SK-N-SH treated with all-trans-retinoic acid at 6 μM for 48 hours (cell line): ENCODE measurements at regions not wholly inside any gene's neighbourhood (a gene's known extent, or its start where the extent isn't known, plus 50 kb on each side); places are given as distances from the start of the nearest gene placed in this dataset.

Source experiments
- ATAC-seq: fragments of 200-7000 bp; cut with Tn5 transposase; 3 replicates; pipeline ENCODE4 v1.9.1; 2020; ENCODE audit warnings: mild to moderate bottlenecking, moderate library complexity
- ARNTL ChIP-seq: fragments of 450-650 bp; formaldehyde crosslinking; IDR thresholded peaks from 2 replicates; pipeline ENCODE4 v1.5.0; 2020; ENCODE audit warnings: low read depth, mild to moderate bottlenecking, moderate library complexity, borderline replicate concordance
- ESRRG ChIP-seq: fragments of 250-450 bp; sonication (Bioruptor Pico); IDR thresholded peaks from 2 replicates; pipeline ENCODE4 v1.6.1; 2021; ENCODE audit warnings: mild to moderate bottlenecking
- GLIS3 ChIP-seq: fragments of 250-450 bp; sonication (Bioruptor Pico); IDR thresholded peaks from 2 replicates; pipeline ENCODE4 v1.5.0; 2020; ENCODE audit warnings: mild to moderate bottlenecking, moderate library complexity
- ISL1 ChIP-seq: fragments of 250-450 bp; sonication (Bioruptor Pico); IDR thresholded peaks from 2 replicates; pipeline ENCODE4 v2.1.2; 2022; ENCODE audit warnings: mild to moderate bottlenecking, moderate library complexity
- OSR1 ChIP-seq: fragments of 250-450 bp; sonication (Bioruptor Pico); IDR thresholded peaks from 2 replicates; pipeline ENCODE4 v1.8.0; 2022; ENCODE audit warnings: moderate library complexity, mild to moderate bottlenecking, inconsistent platforms
- RARB ChIP-seq: fragments of 250-450 bp; sonication (Bioruptor Pico); IDR thresholded peaks from 2 replicates; pipeline ENCODE4 v1.8.0; 2021; ENCODE audit warnings: mild to moderate bottlenecking, moderate library complexity
- TCF4 ChIP-seq: fragments of 250-450 bp; sonication (Bioruptor Pico); IDR thresholded peaks from 2 replicates; pipeline ENCODE4 v1.8.0; 2021; ENCODE audit warnings: mild to moderate bottlenecking, moderate library complexity, borderline replicate concordance
- TOX ChIP-seq: fragments of 250-450 bp; sonication (Bioruptor Pico); IDR thresholded peaks from 2 replicates; pipeline ENCODE4 v1.8.0; 2021; ENCODE audit warnings: mild to moderate bottlenecking, moderate library complexity, borderline replicate concordance
- ZC3H10 ChIP-seq: fragments of 250-450 bp; sonication (Bioruptor Pico); IDR thresholded peaks from 2 replicates; pipeline ENCODE4 v1.5.1; 2021; ENCODE audit warnings: mild to moderate bottlenecking, moderate library complexity
- ZFP3 ChIP-seq: fragments of 250-450 bp; sonication (Bioruptor Pico); IDR thresholded peaks from 2 replicates; pipeline ENCODE4 v1.5.0; 2020; ENCODE audit warnings: mild to moderate bottlenecking, moderate library complexity
- ZFP30 ChIP-seq: fragments of 450-650 bp; formaldehyde crosslinking; IDR thresholded peaks from 2 replicates; pipeline ENCODE4 v1.5.0; 2022; ENCODE audit warnings: mild to moderate bottlenecking, moderate library complexity
- ZNF565 ChIP-seq: fragments of 450-650 bp; formaldehyde crosslinking; conservative IDR thresholded peaks from 2 replicates; pipeline ENCODE4 v1.5.0; 2020; ENCODE audit warnings: low read depth, mild to moderate bottlenecking, moderate library complexity
- ZNF8 ChIP-seq: fragments of 450-650 bp; formaldehyde crosslinking; IDR thresholded peaks from 2 replicates; pipeline ENCODE4 v1.5.0; 2020; ENCODE audit warnings: mild to moderate bottlenecking, moderate library complexity
- TF ChIP-seq, protein P1 (sequence below): fragments of 250-450 bp; sonication (Bioruptor Pico); IDR thresholded peaks from 2 replicates; pipeline ENCODE4 v1.8.0; 2021; ENCODE audit warnings: low read depth, mild to moderate bottlenecking, moderate library complexity, borderline replicate concordance
- TF ChIP-seq, protein P2 (sequence below): fragments of 250-450 bp; sonication (Bioruptor Pico); IDR thresholded peaks from 2 replicates; pipeline ENCODE4 v1.5.1; 2021; ENCODE audit warnings: mild to moderate bottlenecking, moderate library complexity
- TF ChIP-seq, protein P3 (sequence below): fragments of 250-450 bp; sonication (Bioruptor Pico); IDR thresholded peaks from 2 replicates; pipeline ENCODE4 v1.5.0; 2020; ENCODE audit warnings: mild to moderate bottlenecking, moderate library complexity

DNA sequence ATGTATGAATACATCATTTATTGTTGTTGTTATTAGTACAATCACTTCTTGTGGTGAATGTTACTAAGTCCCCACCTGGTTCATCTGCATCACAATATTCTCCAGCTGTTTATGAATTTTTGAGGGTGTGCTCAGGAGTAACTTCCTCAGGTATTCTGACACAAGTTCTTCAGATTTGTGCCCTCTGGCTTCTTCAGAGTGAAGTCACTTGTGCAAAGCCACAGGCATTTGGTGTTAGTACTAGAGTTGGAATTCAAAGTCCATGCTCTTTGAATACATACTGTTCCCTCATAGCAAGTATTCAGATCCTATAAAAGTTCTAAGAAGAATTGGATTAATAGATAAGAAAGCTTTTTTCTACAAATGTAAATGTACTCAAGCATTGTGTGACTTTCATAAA, 150.3 kb upstream of the AVPR1A start (continued):
- TF ChIP-seq, protein P1, sequence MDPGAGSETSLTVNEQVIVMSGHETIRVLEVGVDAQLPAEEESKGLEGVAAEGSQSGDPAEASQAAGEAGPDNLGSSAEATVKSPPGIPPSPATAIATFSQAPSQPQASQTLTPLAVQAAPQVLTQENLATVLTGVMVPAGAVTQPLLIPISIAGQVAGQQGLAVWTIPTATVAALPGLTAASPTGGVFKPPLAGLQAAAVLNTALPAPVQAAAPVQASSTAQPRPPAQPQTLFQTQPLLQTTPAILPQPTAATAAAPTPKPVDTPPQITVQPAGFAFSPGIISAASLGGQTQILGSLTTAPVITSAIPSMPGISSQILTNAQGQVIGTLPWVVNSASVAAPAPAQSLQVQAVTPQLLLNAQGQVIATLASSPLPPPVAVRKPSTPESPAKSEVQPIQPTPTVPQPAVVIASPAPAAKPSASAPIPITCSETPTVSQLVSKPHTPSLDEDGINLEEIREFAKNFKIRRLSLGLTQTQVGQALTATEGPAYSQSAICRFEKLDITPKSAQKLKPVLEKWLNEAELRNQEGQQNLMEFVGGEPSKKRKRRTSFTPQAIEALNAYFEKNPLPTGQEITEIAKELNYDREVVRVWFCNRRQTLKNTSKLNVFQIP (CRISPR knock-in tag) = no peak
- TF ChIP-seq ZNF8 (CRISPR knock-in tag) = no peak
- no peak for TF ChIP-seq ZNF565 (CRISPR knock-in tag)

DNA sequence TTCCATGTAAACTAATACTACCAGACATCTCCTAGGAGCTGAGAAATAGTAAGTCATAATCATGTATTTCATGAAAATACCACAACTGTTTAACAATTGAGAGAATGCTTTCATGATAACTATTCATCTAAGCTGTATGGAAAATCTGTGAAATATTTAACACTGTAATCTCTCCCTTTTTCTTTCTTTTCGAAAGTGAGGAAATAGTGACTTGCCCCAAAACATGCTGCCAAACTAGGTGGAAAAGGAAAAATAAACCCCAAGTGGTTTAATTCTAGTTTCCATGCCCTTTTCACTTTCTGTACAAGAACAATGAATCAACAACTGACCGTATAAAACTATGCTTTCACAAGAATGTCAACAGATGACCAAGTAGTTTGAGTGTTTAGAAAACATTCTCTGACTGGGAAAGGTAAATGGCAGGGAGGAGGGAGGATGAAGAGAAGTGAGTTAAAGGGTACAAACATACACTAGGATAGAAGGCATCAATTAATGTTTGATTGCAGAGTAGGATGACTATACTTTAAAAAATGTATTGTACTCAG, 147.5 kb upstream of the AVPR1A start:
- no peak for ATAC-seq
- TF ChIP-seq, protein P2, sequence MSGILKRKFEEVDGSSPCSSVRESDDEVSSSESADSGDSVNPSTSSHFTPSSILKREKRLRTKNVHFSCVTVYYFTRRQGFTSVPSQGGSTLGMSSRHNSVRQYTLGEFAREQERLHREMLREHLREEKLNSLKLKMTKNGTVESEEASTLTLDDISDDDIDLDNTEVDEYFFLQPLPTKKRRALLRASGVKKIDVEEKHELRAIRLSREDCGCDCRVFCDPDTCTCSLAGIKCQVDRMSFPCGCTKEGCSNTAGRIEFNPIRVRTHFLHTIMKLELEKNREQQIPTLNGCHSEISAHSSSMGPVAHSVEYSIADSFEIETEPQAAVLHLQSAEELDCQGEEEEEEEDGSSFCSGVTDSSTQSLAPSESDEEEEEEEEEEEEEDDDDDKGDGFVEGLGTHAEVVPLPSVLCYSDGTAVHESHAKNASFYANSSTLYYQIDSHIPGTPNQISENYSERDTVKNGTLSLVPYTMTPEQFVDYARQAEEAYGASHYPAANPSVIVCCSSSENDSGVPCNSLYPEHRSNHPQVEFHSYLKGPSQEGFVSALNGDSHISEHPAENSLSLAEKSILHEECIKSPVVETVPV = no peak
- no peak for TF ChIP-seq ZC3H10 (CRISPR knock-in tag)
- TF ChIP-seq, protein P3, sequence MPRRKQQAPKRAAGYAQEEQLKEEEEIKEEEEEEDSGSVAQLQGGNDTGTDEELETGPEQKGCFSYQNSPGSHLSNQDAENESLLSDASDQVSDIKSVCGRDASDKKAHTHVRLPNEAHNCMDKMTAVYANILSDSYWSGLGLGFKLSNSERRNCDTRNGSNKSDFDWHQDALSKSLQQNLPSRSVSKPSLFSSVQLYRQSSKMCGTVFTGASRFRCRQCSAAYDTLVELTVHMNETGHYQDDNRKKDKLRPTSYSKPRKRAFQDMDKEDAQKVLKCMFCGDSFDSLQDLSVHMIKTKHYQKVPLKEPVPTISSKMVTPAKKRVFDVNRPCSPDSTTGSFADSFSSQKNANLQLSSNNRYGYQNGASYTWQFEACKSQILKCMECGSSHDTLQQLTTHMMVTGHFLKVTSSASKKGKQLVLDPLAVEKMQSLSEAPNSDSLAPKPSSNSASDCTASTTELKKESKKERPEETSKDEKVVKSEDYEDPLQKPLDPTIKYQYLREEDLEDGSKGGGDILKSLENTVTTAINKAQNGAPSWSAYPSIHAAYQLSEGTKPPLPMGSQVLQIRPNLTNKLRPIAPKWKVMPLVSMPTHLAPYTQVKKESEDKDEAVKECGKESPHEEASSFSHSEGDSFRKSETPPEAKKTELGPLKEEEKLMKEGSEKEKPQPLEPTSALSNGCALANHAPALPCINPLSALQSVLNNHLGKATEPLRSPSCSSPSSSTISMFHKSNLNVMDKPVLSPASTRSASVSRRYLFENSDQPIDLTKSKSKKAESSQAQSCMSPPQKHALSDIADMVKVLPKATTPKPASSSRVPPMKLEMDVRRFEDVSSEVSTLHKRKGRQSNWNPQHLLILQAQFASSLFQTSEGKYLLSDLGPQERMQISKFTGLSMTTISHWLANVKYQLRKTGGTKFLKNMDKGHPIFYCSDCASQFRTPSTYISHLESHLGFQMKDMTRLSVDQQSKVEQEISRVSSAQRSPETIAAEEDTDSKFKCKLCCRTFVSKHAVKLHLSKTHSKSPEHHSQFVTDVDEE (CRISPR knock-in tag) = no peak
- TF ChIP-seq ISL1 (CRISPR knock-in tag) = no peak

DNA sequence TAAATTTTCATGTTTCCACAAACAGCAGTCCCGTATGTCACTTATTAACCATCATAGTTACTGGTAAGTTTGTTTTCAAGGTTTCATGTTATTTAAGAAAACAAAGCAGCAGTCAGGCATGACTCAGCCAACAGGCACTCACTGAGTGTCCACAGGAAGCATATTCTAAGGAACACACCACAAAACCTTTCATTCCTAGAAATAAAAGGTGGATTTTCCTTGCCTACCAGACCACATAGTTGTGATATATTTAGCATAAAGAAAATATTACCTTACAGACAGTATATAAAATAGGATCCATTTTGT, 143.3 kb upstream of the AVPR1A start:
- TF ChIP-seq ARNTL (CRISPR knock-in tag) = no peak
- TF ChIP-seq OSR1 = no peak
- TF ChIP-seq RARB (CRISPR knock-in tag) = no peak
- TF ChIP-seq GLIS3 (CRISPR knock-in tag) = no peak
- TF ChIP-seq ESRRG (CRISPR knock-in tag) = no peak
- TF ChIP-seq ZNF565 (CRISPR knock-in tag) = no peak
- peak; percentile 68 for ATAC-seq

DNA sequence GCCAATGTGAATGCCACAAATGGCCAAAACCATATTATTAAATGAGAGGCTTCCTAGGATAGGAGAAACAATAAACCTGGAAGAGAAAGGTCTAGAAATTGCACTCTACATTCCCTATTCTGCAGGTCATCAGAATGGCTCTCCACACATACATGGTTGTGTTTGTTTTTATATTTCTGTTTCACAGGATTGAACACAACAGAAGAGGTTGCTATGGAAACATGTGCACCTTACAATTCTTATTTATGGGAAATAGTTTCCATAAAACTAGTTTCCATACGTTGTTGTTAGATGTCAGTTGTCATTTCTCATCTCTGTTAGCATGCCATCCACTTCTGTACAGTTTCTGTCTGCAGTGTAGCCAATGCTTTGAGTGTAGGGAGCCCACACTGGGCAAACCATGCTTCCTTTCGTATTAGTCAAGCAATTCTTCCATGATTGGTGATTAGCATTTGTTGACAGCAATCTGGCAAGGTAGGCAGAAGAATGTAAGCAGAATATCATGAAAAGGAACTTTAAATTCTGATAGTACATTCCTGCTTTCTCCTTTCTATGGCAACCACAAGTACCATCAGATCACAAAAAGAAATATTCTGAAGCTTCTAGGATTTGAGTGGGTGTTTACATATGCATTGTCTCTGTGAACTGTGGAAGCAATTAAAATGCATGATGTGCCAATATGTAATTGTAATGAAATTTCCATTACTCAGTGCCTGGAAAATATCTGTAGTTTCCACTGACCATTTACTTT, 141.6 kb upstream of the AVPR1A start:
- ATAC-seq = no peak
- no peak for TF ChIP-seq TCF4 (CRISPR knock-in tag)
- no peak for TF ChIP-seq ZFP30 (CRISPR knock-in tag)
- no peak for TF ChIP-seq ZFP3 (CRISPR knock-in tag)
- TF ChIP-seq GLIS3 (CRISPR knock-in tag) = no peak
- no peak for TF ChIP-seq ARNTL (CRISPR knock-in tag)
- TF ChIP-seq, protein P2 = no peak
- TF ChIP-seq, protein P1 (CRISPR knock-in tag) = no peak
- no peak for TF ChIP-seq ISL1 (CRISPR knock-in tag)
- TF ChIP-seq TOX = no peak
- TF ChIP-seq ZNF8 (CRISPR knock-in tag) = no peak
- TF ChIP-seq, all 23 proteins: peak for 0
